A549 (cell line): ENCODE measurements at regions not wholly inside any gene's neighbourhood (a gene's known extent, or its start where the extent isn't known, plus 50 kb on each side); places are given as distances from the start of the nearest gene placed in this dataset.

Experiments used
- CTCF ChIP-seq: fragments of >200 bp; sonication (Bioruptor Twin); formaldehyde crosslinking; IDR thresholded peaks from 3 replicates; pipeline ENCODE4 v1.5.1; 2016
- EHMT2 ChIP-seq: fragments of 200-600 bp; sonication (generic); IDR thresholded peaks from 2 replicates; pipeline ENCODE4 v1.6.1; 2016; ENCODE audit warnings: antibody characterized with exemption, low read depth, mild to moderate bottlenecking, moderate library complexity
- EP300 ChIP-seq, 2 experiments: fragments of >200 bp; sonication (Bioruptor Twin); formaldehyde crosslinking; IDR thresholded peaks; 2 replicates in 1 of 2; 3 replicates in 1 of 2; pipeline ENCODE4 v1.6.1; 2016 to 2017
- JUN ChIP-seq, 2 experiments: fragments of >200 bp; sonication (Bioruptor Twin); formaldehyde crosslinking; IDR thresholded peaks; 2 replicates in 1 of 2; 3 replicates in 1 of 2; pipeline ENCODE4 v1.6.1; 2016 to 2017
- MYC ChIP-seq: IDR thresholded peaks from 2 replicates; pipeline ENCODE4 v1.6.1; 2012; ENCODE audit warnings: mild to moderate bottlenecking, inconsistent platforms, low read length, improper control_type of control experiment, borderline replicate concordance
- NPAS2 ChIP-seq: fragments of 250-450 bp; sonication (Bioruptor Pico); IDR thresholded peaks from 2 replicates; pipeline ENCODE4 v1.8.0; 2022; ENCODE audit warnings: mild to moderate bottlenecking, moderate library complexity, borderline replicate concordance
- NR3C1 ChIP-seq: fragments of >200 bp; sonication (Bioruptor Twin); formaldehyde crosslinking; IDR thresholded peaks from 3 replicates; pipeline ENCODE4 v1.6.1; 2017
- POLR2AphosphoS2 ChIP-seq: conservative IDR thresholded peaks from 2 replicates; pipeline ENCODE4 v1.6.1; 2012; ENCODE audit warnings: low read length, improper control_type of control experiment, inconsistent platforms
- RAD21 ChIP-seq, 2 experiments: fragments of >200 bp in 1 of 2; sonication (Bioruptor Twin) in 1 of 2; formaldehyde crosslinking in 1 of 2; IDR thresholded peaks in 1 of 2; conservative IDR thresholded peaks in 1 of 2; 2 replicates in 1 of 2; 3 replicates in 1 of 2; pipeline ENCODE4 v1.6.1; 2012 to 2018; ENCODE audit warnings: inconsistent platforms in 1 of 2
- REST ChIP-seq: fragments of 200-600 bp; sonication (generic); IDR thresholded peaks from 2 replicates; pipeline ENCODE4 v1.6.1; 2016; ENCODE audit warnings: antibody characterized with exemption, mild to moderate bottlenecking, moderate library complexity
- USF2 ChIP-seq: fragments of 450-650 bp; IDR thresholded peaks from 2 replicates; pipeline ENCODE4 v1.6.1; 2014; ENCODE audit warnings: antibody characterized with exemption

GRCh38 chr7:68537051-68537773 is 1061.1 kb upstream of the AUTS2 start:
- TF ChIP-seq POLR2AphosphoS2 (no peak), USF2 (no peak), JUN (IDR thresholded peaks at IDR 0.05) (no peak), RAD21 (conservative IDR thresholded peaks at IDR 0.05 in 1 of 2, IDR thresholded peaks at IDR 0.05 in 1 of 2) (no peak), NR3C1 (no peak), MYC (no peak), CTCF (no peak), EP300 (IDR thresholded peaks at IDR 0.05) (no peak), NPAS2 (CRISPR knock-in tag) (no peak), REST (no peak), EHMT2 (no peak)
